Natural killer cell (primary cell): ENCODE measurements at regions not wholly inside any gene's neighbourhood (a gene's known extent, or its start where the extent isn't known, plus 50 kb on each side); places are given as distances from the start of the nearest gene placed in this dataset.

Source experiments
- ATAC-seq, 3 donors: fragments of 150-1000 bp in 2 of 3; fragments of 200-7000 bp in 1 of 3; cut with Tn5 transposase; 1 replicate in 1 of 3; 2 replicates in 2 of 3; pipeline ENCODE4 v1.10.0; 2021; ENCODE audit warnings: mild to moderate bottlenecking in 2 of 3, moderate library complexity in 2 of 3
- DNase-seq, 2 donors: peaks; one replicate each; pipeline versions ENCODE4 v3.0.0 to v3.0.0-alpha.2; 2013 to 2021; ENCODE audit warnings: mixed read lengths in 1 of 2
- H3K27ac ChIP-seq: one replicate; pipeline ENCODE4 v1.5.1; 2013; ENCODE audit warnings: mild to moderate bottlenecking, low read length
- H3K27me3 ChIP-seq: one replicate; pipeline ENCODE4 v1.6.1; 2013; ENCODE audit warnings: low read length; ENCODE audit not compliant: control insufficient read depth, insufficient read depth
- H3K36me3 ChIP-seq: one replicate; pipeline ENCODE4 v1.6.1; 2013; ENCODE audit warnings: low read length; ENCODE audit not compliant: control insufficient read depth, insufficient read depth
- H3K4me1 ChIP-seq: one replicate; pipeline ENCODE4 v1.6.1; 2013; ENCODE audit warnings: low read length; ENCODE audit not compliant: control insufficient read depth, insufficient read depth
- H3K4me3 ChIP-seq: one replicate; pipeline ENCODE4 v1.5.1; 2013; ENCODE audit warnings: low read length
- H3K9me3 ChIP-seq: one replicate; pipeline ENCODE4 v1.6.1; 2013; ENCODE audit warnings: low read length; ENCODE audit not compliant: control insufficient read depth, insufficient read depth
- H3K27ac Mint-ChIP-seq, 2 donors: one replicate each; pipeline ENCODE4 v1.8.0; 2022; ENCODE audit warnings: mild to moderate bottlenecking in 2 of 2, mixed read lengths in 2 of 2, moderate library complexity in 1 of 2
- H3K27me3 Mint-ChIP-seq, 2 donors: one replicate each; pipeline ENCODE4 v1.8.0; 2022; ENCODE audit warnings: low read depth in 2 of 2, mixed read lengths in 2 of 2
- H3K36me3 Mint-ChIP-seq: one replicate; pipeline ENCODE4 v1.8.0; 2022; ENCODE audit warnings: mixed read lengths
- H3K4me1 Mint-ChIP-seq, 2 donors: one replicate each; pipeline ENCODE4 v1.8.0; 2022; ENCODE audit warnings: mixed read lengths in 2 of 2
- H3K4me3 Mint-ChIP-seq: one replicate; pipeline ENCODE4 v1.8.0; 2022; ENCODE audit warnings: mild to moderate bottlenecking, moderate library complexity, mixed read lengths
- H3K9me3 Mint-ChIP-seq, 2 donors: one replicate each; pipeline ENCODE4 v1.8.0; 2022; ENCODE audit warnings: mixed read lengths in 2 of 2
- WGBS: methylation state at CpG from one replicate; pipeline ENCODE4 v1.1.7; 2013; ENCODE audit warnings: missing lambda C conversion rate; ENCODE audit not compliant: insufficient coverage; 5-methylcytosine and 5-hydroxymethylcytosine counted together
- intact Hi-C: fragments of 100-400 bp; cut with micrococcal nuclease; formaldehyde crosslinking; loops from one replicate; pipeline ENCODE4 v1.14.2; 2022
- TF ChIP-seq, protein P1 (sequence below): fragments of 200-600 bp; IDR thresholded peaks from one replicate; pipeline ENCODE4 v1.8.0; 2022; ENCODE audit warnings: antibody characterized with exemption

- Mint-ChIP-seq H3K36me3 (no peaks in the 10 kb centered on the region), H3K27ac (no peak overlapping the region), H3K4me1 (peaks cover 7 to 13% of the 10 kb centered on the region in 2 donors), H3K9me3 (peaks cover 6 to 7% of the 10 kb centered on the region in 2 donors), H3K27me3 (peaks cover 4 to 44% of the 10 kb centered on the region in 2 donors), H3K4me3 (no peak overlapping the region)
- no peaks in the 10 kb centered on the region for H3K9me3 ChIP-seq
- ATAC-seq (no peak), DNase-seq (no peak)
- WGBS: 91% methylated on average over 2 of the region's 2 CpGs
- H3K27me3 ChIP-seq: peaks cover 5% of the 10 kb centered on the region
- H3K4me3 ChIP-seq: no peak overlapping the region
- H3K4me1 ChIP-seq: peaks cover 3% of the 10 kb centered on the region
- TF ChIP-seq, protein P1, sequence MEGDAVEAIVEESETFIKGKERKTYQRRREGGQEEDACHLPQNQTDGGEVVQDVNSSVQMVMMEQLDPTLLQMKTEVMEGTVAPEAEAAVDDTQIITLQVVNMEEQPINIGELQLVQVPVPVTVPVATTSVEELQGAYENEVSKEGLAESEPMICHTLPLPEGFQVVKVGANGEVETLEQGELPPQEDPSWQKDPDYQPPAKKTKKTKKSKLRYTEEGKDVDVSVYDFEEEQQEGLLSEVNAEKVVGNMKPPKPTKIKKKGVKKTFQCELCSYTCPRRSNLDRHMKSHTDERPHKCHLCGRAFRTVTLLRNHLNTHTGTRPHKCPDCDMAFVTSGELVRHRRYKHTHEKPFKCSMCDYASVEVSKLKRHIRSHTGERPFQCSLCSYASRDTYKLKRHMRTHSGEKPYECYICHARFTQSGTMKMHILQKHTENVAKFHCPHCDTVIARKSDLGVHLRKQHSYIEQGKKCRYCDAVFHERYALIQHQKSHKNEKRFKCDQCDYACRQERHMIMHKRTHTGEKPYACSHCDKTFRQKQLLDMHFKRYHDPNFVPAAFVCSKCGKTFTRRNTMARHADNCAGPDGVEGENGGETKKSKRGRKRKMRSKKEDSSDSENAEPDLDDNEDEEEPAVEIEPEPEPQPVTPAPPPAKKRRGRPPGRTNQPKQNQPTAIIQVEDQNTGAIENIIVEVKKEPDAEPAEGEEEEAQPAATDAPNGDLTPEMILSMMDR: no peak
- no peak overlapping the region for H3K27ac ChIP-seq
- no peaks in the 10 kb centered on the region for H3K36me3 ChIP-seq
- intact Hi-C loops: no loop called here
Observed at GRCh38 chr20:11249683-11250082, 575.9 kb upstream of the JAG1 start.

GRCh38 chr20:11252447-11252846 lies 578.6 kb upstream of the JAG1 start:
- TF ChIP-seq, protein P1: no peak
- Histone ChIP-seq H3K4me3 (no peak overlapping the region), H3K27ac (no peak overlapping the region), H3K9me3 (no peaks in the 10 kb centered on the region), H3K4me1 (no peaks in the 10 kb centered on the region), H3K36me3 (no peaks in the 10 kb centered on the region), H3K27me3 (peaks cover 2% of the 10 kb centered on the region)
- H3K4me1 Mint-ChIP-seq: no peaks in the 10 kb centered on the region
- no CpG with 5 or more reads among the region's 1 CpG for WGBS
- DNase-seq: no peak
- no peak overlapping the region for H3K27ac Mint-ChIP-seq
- H3K4me3 Mint-ChIP-seq: no peak overlapping the region
- peaks cover 6 to 7% of the 10 kb centered on the region in 2 donors for H3K9me3 Mint-ChIP-seq
- intact Hi-C loops: no loop called here
- H3K27me3 Mint-ChIP-seq: peaks cover 4 to 32% of the 10 kb centered on the region in 2 donors
- no peaks in the 10 kb centered on the region for H3K36me3 Mint-ChIP-seq
- no peak for ATAC-seq

- Mint-ChIP-seq H3K27ac (no peak overlapping the region), H3K4me1 (no peaks in the 10 kb centered on the region), H3K4me3 (no peak overlapping the region), H3K9me3 (peaks cover 6 to 9% of the 10 kb centered on the region in 2 donors), H3K27me3 (peaks cover 0 to 2% of the 10 kb centered on the region in 2 donors), H3K36me3 (no peaks in the 10 kb centered on the region)
- H3K27ac ChIP-seq: no peak overlapping the region
- no peaks in the 10 kb centered on the region for H3K36me3 ChIP-seq
- H3K27me3 ChIP-seq: peaks cover 2% of the 10 kb centered on the region
- DNase-seq (no peak), ATAC-seq (no peak)
- H3K9me3 ChIP-seq: no peaks in the 10 kb centered on the region
- H3K4me3 ChIP-seq: no peak overlapping the region
- intact Hi-C loops: no loop called here
- H3K4me1 ChIP-seq: no peaks in the 10 kb centered on the region
- 100% methylated on average over 1 of the region's 1 CpG for WGBS
- TF ChIP-seq, protein P1: no peak
Observed at GRCh38 chr20:11255455-11255854, 581.7 kb upstream of the JAG1 start.

GRCh38 chr20:11255860-11256259 lies 582.1 kb upstream of the JAG1 start:
- Histone ChIP-seq H3K9me3 (no peaks in the 10 kb centered on the region), H3K27ac (no peak overlapping the region), H3K4me1 (no peaks in the 10 kb centered on the region), H3K36me3 (no peaks in the 10 kb centered on the region), H3K27me3 (peaks cover 2% of the 10 kb centered on the region), H3K4me3 (no peak overlapping the region)
- no peaks in the 10 kb centered on the region for H3K27me3 Mint-ChIP-seq
- H3K36me3 Mint-ChIP-seq: no peaks in the 10 kb centered on the region
- H3K27ac Mint-ChIP-seq: no peak overlapping the region
- ATAC-seq (no peak), DNase-seq (no peak)
- H3K9me3 Mint-ChIP-seq: peaks cover 6 to 9% of the 10 kb centered on the region in 2 donors
- H3K4me3 Mint-ChIP-seq: no peak overlapping the region
- TF ChIP-seq, protein P1: no peak
- no peaks in the 10 kb centered on the region for H3K4me1 Mint-ChIP-seq
- intact Hi-C loops: no loop called here
